Calu3 (cell line): ENCODE measurements at regions not wholly inside any gene's neighbourhood (a gene's known extent, or its start where the extent isn't known, plus 50 kb on each side); places are given as distances from the start of the nearest gene placed in this dataset.

Experiments
- BruUV-seq: library from RNA; stranded (reverse); fragments of 400-500 nt; replicated peaks from 2 replicates; lab custom pipeline; 2021; lab: Mats Ljungman, UMichigan
- CTCF ChIA-PET: fragments of 300-600 bp; sonication (Branson Sonifier 250); formaldehyde crosslinking; loops from one replicate; lab custom pipeline; 2022; ENCODE audit warnings: antibody characterized with exemption; lab: Charles Lee
- DNase-seq: peaks from one replicate; pipeline ENCODE4 v3.0.0; 2022
- H3K27ac Mint-ChIP-seq: one replicate; pipeline ENCODE4 v1.8.0; 2022; ENCODE audit warnings: mixed read lengths; ENCODE audit not compliant: unreplicated experiment
- H3K27me3 Mint-ChIP-seq: one replicate; pipeline ENCODE4 v1.8.0; 2022; ENCODE audit warnings: mixed read lengths; ENCODE audit not compliant: unreplicated experiment
- H3K36me3 Mint-ChIP-seq: one replicate; pipeline ENCODE4 v1.8.0; 2022; ENCODE audit warnings: mild to moderate bottlenecking, moderate library complexity, mixed read lengths; ENCODE audit not compliant: insufficient read depth, unreplicated experiment
- H3K4me1 Mint-ChIP-seq: one replicate; pipeline ENCODE4 v1.8.0; 2022; ENCODE audit warnings: mild to moderate bottlenecking, low read depth, mixed read lengths; ENCODE audit not compliant: unreplicated experiment
- H3K4me3 Mint-ChIP-seq: one replicate; pipeline ENCODE4 v1.8.0; 2022; ENCODE audit warnings: mild to moderate bottlenecking, low read depth, moderate library complexity, mixed read lengths; ENCODE audit not compliant: unreplicated experiment
- H3K9me3 Mint-ChIP-seq: one replicate; pipeline ENCODE4 v1.8.0; 2022; ENCODE audit warnings: low read depth, mixed read lengths; ENCODE audit not compliant: unreplicated experiment
- intact Hi-C: fragments of 100-400 bp; cut with micrococcal nuclease; formaldehyde crosslinking; loops from one replicate; pipeline ENCODE4 v1.10.0; 2022; ENCODE audit not compliant: unreplicated experiment
- TF ChIP-seq, protein P1 (sequence below): fragments of 200-600 bp; IDR thresholded peaks from one replicate; pipeline ENCODE4 v1.8.0; 2022; ENCODE audit warnings: antibody characterized with exemption; ENCODE audit not compliant: unreplicated experiment

DNA sequence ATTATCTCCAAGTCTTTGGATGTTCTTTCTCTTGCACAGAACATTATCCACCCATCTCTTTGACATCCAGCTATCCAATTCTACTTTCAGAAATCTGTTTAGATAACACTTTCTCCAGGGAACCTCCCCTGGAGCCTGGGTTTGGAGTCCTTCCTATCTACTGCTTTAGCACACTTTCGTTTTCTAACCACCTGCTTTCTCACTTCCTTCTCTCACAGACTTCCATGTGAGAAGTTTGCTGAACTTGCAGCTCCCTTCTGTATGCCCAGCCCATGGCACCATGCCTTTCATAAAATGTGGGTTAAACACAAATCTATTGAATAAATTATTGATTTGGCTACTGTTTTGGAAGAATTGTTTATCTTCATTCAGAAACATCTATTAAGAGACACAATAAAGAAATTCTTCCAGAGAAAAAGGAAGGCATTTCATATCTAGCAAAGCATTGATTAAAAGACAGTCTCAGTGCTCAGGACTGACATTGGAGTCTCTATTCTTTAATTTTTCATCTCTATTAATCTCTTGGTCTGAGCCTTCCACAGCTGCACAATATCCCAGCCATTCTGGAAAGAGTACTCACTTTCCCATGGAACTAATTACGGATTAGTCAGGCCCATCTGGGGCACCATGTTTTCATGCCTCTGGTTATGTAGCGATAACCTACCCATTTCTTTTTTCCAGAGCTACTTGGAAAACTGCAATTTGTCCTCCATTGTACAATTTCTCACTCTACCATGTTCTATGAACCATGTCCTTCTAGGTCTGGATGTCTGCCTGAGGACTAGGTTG is 1077.3 kb downstream of the SORCS3 start:
- no peak for DNase-seq
- Mint-ChIP-seq H3K4me1 (no peaks in the 10 kb centered on the region), H3K9me3 (peaks cover 12% of the 10 kb centered on the region), H3K4me3 (no peak overlapping the region), H3K27ac (no peak overlapping the region), H3K36me3 (no peaks in the 10 kb centered on the region), H3K27me3 (no peaks in the 10 kb centered on the region)
- no TSS peak for BruUV-seq
- intact Hi-C loops: no loop called here
- CTCF ChIA-PET: interaction anchor here (0.7 kb wide), 1 partner anchor 47 kb away, joined by 4 read pairs; no protein-coding TSS in a partner anchor
- TF ChIP-seq, protein P1, sequence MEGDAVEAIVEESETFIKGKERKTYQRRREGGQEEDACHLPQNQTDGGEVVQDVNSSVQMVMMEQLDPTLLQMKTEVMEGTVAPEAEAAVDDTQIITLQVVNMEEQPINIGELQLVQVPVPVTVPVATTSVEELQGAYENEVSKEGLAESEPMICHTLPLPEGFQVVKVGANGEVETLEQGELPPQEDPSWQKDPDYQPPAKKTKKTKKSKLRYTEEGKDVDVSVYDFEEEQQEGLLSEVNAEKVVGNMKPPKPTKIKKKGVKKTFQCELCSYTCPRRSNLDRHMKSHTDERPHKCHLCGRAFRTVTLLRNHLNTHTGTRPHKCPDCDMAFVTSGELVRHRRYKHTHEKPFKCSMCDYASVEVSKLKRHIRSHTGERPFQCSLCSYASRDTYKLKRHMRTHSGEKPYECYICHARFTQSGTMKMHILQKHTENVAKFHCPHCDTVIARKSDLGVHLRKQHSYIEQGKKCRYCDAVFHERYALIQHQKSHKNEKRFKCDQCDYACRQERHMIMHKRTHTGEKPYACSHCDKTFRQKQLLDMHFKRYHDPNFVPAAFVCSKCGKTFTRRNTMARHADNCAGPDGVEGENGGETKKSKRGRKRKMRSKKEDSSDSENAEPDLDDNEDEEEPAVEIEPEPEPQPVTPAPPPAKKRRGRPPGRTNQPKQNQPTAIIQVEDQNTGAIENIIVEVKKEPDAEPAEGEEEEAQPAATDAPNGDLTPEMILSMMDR: no peak

- Mint-ChIP-seq H3K36me3 (no peaks in the 10 kb centered on the region), H3K27me3 (no peaks in the 10 kb centered on the region), H3K27ac (no peak overlapping the region), H3K9me3 (peaks cover 19% of the 10 kb centered on the region), H3K4me1 (no peaks in the 10 kb centered on the region), H3K4me3 (no peak overlapping the region)
- no TSS peak for BruUV-seq
- TF ChIP-seq, protein P1: no peak
- no peak for DNase-seq
- CTCF ChIA-PET: no interaction called here
- intact Hi-C loops: no loop called here
Measured at GRCh38 chr10:105714728-105715127, 1073.6 kb downstream of the SORCS3 start.

- TF ChIP-seq, protein P1: no peak
Measured at GRCh38 chr10:105707603-105708002, 1066.5 kb downstream of the SORCS3 start.

DNA sequence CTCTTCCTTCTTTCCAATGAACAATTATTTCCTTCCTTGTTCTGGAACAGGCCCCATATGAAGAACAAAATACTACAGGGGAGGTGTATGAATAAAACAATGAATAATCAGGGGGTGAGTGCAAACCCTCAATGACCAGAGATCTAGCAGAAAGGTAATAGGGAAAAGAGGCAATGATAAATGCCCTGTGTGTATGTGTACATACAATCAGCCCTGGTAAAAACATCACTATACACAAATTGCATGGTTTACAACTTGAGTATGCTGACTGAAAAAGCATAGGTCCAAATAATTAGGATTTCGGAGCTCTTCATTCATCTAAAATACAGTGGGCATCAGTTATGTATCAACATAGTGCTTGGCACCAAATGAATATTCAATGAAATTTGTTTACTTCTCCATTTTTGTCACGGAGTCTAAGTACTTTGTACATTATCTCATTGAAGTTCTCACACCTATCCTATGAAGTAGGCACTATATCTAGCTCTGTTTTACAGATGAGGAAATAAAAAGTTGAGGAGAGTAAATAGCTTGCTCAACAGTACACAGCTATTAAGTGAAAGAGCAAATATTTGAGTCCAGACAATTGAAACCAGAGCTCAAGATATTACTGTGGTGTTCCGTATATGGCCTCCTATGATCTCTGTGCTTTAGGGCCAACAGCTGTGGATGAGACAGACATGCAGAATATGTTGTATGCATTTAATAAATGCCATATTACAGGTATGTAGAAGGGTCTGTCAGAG is 1065.4 kb downstream of the SORCS3 start:
- H3K4me3 Mint-ChIP-seq: no peak overlapping the region
- TF ChIP-seq, protein P1: no peak
- no peak overlapping the region for H3K27ac Mint-ChIP-seq
- H3K9me3 Mint-ChIP-seq: peaks cover 3% of the 10 kb centered on the region
- H3K4me1 Mint-ChIP-seq: no peaks in the 10 kb centered on the region
- BruUV-seq: no TSS peak
- CTCF ChIA-PET: no interaction called here
- intact Hi-C loops: no loop called here
- DNase-seq: no peak
- no peaks in the 10 kb centered on the region for H3K36me3 Mint-ChIP-seq
- H3K27me3 Mint-ChIP-seq: no peaks in the 10 kb centered on the region

More at GRCh38 chr10:105707603-105708002, 1066.5 kb downstream of the SORCS3 start:
- no peak for DNase-seq
- Mint-ChIP-seq H3K27ac (no peak overlapping the region), H3K36me3 (no peaks in the 10 kb centered on the region), H3K27me3 (no peaks in the 10 kb centered on the region), H3K4me1 (no peaks in the 10 kb centered on the region), H3K4me3 (no peak overlapping the region), H3K9me3 (peaks cover 7% of the 10 kb centered on the region)
- intact Hi-C loops: no loop called here
- CTCF ChIA-PET: no interaction called here
- no TSS peak for BruUV-seq
